DND-41 (cell line): ENCODE measurements at regions not wholly inside any gene's neighbourhood (a gene's known extent, or its start where the extent isn't known, plus 50 kb on each side); places are given as distances from the start of the nearest gene placed in this dataset.
A peak's percentile ranks its signal among the peaks of the same experiment; 100 is the strongest.
"Not testable (repeated sequence)": the region's sequence is repeated elsewhere in the genome, so short reads cannot be mapped to it uniquely, and the experiment has no call there.

ENCODE experiments used
- ATAC-seq: fragments of 200-7000 bp; cut with Tn5 transposase; 3 replicates; pipeline ENCODE4 v1.9.1; 2021; ENCODE audit warnings: low read depth; ENCODE audit not compliant: insufficient read depth
- DNase-seq: peaks from one replicate; pipeline ENCODE4 v3.0.0-alpha.2; 2020
- H2AFZ ChIP-seq: 2 replicates; pipeline ENCODE4 v1.6.0; 2012; ENCODE audit warnings: low read depth, low read length
- H3K27ac ChIP-seq: 2 replicates; pipeline ENCODE4 v1.5.1; 2012; ENCODE audit warnings: low read length, inconsistent platforms
- H3K27me3 ChIP-seq: fragments of 200-600 bp; sonication (generic); 2 replicates; pipeline ENCODE4 v1.6.0; 2012; ENCODE audit warnings: low read length, mild to moderate bottlenecking, inconsistent platforms; ENCODE audit not compliant: insufficient read depth, poor library complexity
- H3K36me3 ChIP-seq: 2 replicates; pipeline ENCODE4 v1.5.1; 2012; ENCODE audit warnings: low read length, inconsistent platforms; ENCODE audit not compliant: insufficient read depth
- H3K4me1 ChIP-seq: 2 replicates; pipeline ENCODE4 v1.5.1; 2012; ENCODE audit warnings: mild to moderate bottlenecking, low read length; ENCODE audit not compliant: insufficient read depth
- H3K4me2 ChIP-seq: 2 replicates; pipeline ENCODE4 v1.6.0; 2012; ENCODE audit warnings: mild to moderate bottlenecking, moderate library complexity, low read length, inconsistent platforms; ENCODE audit not compliant: insufficient read depth
- H3K4me3 ChIP-seq, 2 experiments: fragments of 200-600 bp in 1 of 2; shearing (Covaris generic) in 1 of 2; 2 replicates each; pipeline ENCODE4 v1.5.1; 2012 to 2016; ENCODE audit warnings: inconsistent platforms in 2 of 2, low read length in 2 of 2, mild to moderate bottlenecking in 2 of 2, low read depth in 1 of 2, moderate library complexity in 1 of 2
- H3K79me2 ChIP-seq: 2 replicates; pipeline ENCODE4 v1.6.0; 2012; ENCODE audit warnings: low read length, inconsistent platforms; ENCODE audit not compliant: insufficient read depth
- H3K9ac ChIP-seq: 2 replicates; pipeline ENCODE4 v1.6.0; 2012; ENCODE audit warnings: low read depth, mild to moderate bottlenecking, inconsistent platforms, low read length, moderate library complexity
- H3K9me3 ChIP-seq: 2 replicates; pipeline ENCODE4 v1.5.1; 2012; ENCODE audit warnings: low read length, moderate library complexity, mild to moderate bottlenecking, inconsistent platforms; ENCODE audit not compliant: insufficient read depth, severe bottlenecking
- H4K20me1 ChIP-seq: 2 replicates; pipeline ENCODE4 v1.6.0; 2012; ENCODE audit warnings: low read length; ENCODE audit not compliant: insufficient read depth
- CTCF ChIP-seq: IDR thresholded peaks from 2 replicates; pipeline ENCODE4 v1.5.1; 2012; ENCODE audit warnings: borderline replicate concordance, low read length, moderate library complexity, mild to moderate bottlenecking; ENCODE audit not compliant: poor library complexity, severe bottlenecking; ENCODE audit errors: extremely low read depth
- EZH2 ChIP-seq: IDR thresholded peaks from 3 replicates; pipeline ENCODE4 v1.6.1; 2012; ENCODE audit warnings: borderline replicate concordance, low read depth, mild to moderate bottlenecking, moderate library complexity, low read length, inconsistent platforms; ENCODE audit not compliant: severe bottlenecking

GRCh38 chr5:1638658-1639400 lies 115.1 kb upstream of the LPCAT1 start:
- peaks cover 10% of the 10 kb centered on the region for H3K4me1 ChIP-seq
- H3K27ac ChIP-seq: no peak overlapping the region
- no peak overlapping the region for H3K4me3 ChIP-seq
- H3K9me3 ChIP-seq: no peaks in the 10 kb centered on the region
- H2AFZ ChIP-seq: no peak overlapping the region
- no peaks in the 10 kb centered on the region for H3K79me2 ChIP-seq
- no peaks in the 10 kb centered on the region for H3K36me3 ChIP-seq
- no peak overlapping the region for H3K9ac ChIP-seq
- peaks cover 10% of the 10 kb centered on the region for H3K27me3 ChIP-seq
- DNase-seq (no peak), ATAC-seq (no peak)
- TF ChIP-seq CTCF (no peak), EZH2 (no peak)
- H3K4me2 ChIP-seq: no peak overlapping the region
- no peaks in the 10 kb centered on the region for H4K20me1 ChIP-seq

- TF ChIP-seq CTCF (no peak), EZH2 (no peak)
- Histone ChIP-seq H2AFZ (no peak overlapping the region), H3K9ac (no peak overlapping the region), H3K4me3 (no peak overlapping the region), H3K79me2 (no peaks in the 10 kb centered on the region; the same call in 1 of the 2 replicates), H3K4me2 (no peak overlapping the region), H3K27ac (no peak overlapping the region), H3K36me3 (no peaks in the 10 kb centered on the region), H3K4me1 (peaks cover 13% of the 10 kb centered on the region), H3K9me3 (no peaks in the 10 kb centered on the region), H4K20me1 (no peaks in the 10 kb centered on the region), H3K27me3 (peaks cover 4% of the 10 kb centered on the region)
- DNase-seq (no peak), ATAC-seq (no peak)
Observed at GRCh38 chr5:1637639-1638481, 114.1 kb upstream of the LPCAT1 start.

GRCh38 chr5:1636981-1637638 lies 113.3 kb upstream of the LPCAT1 start:
- H3K4me1 ChIP-seq: peaks cover 17% of the 10 kb centered on the region
- H3K27ac ChIP-seq: no peak overlapping the region
- no peaks in the 10 kb centered on the region for H3K36me3 ChIP-seq
- H4K20me1 ChIP-seq: no peaks in the 10 kb centered on the region
- no peak overlapping the region for H3K4me2 ChIP-seq
- DNase-seq (peak; percentile 17), ATAC-seq (no peak)
- no peak overlapping the region for H2AFZ ChIP-seq
- H3K9ac ChIP-seq: no peak overlapping the region
- no peak overlapping the region for H3K4me3 ChIP-seq
- H3K9me3 ChIP-seq: no peaks in the 10 kb centered on the region
- H3K27me3 ChIP-seq: no peaks in the 10 kb centered on the region
- TF ChIP-seq CTCF (no peak), EZH2 (no peak)
- peaks cover 2% of the 10 kb centered on the region; the same call in 1 of the 2 replicates for H3K79me2 ChIP-seq

GRCh38 chr5:1636208-1636770 lies 112.5 kb upstream of the LPCAT1 start:
- peaks cover 17% of the 10 kb centered on the region for H3K4me1 ChIP-seq
- H3K4me3 ChIP-seq, H3K79me2 ChIP-seq, H3K27me3 ChIP-seq, H3K9ac ChIP-seq, ATAC-seq, H3K36me3 ChIP-seq, DNase-seq, H3K4me2 ChIP-seq, H3K9me3 ChIP-seq, H4K20me1 ChIP-seq, H3K27ac ChIP-seq, H2AFZ ChIP-seq: not testable (repeated sequence)

- H3K27me3 ChIP-seq, H3K9me3 ChIP-seq, H2AFZ ChIP-seq, H3K36me3 ChIP-seq, H3K27ac ChIP-seq, H3K4me3 ChIP-seq, H3K4me2 ChIP-seq, H3K9ac ChIP-seq, DNase-seq, ATAC-seq, H4K20me1 ChIP-seq, H3K79me2 ChIP-seq: not testable (repeated sequence)
- H3K4me1 ChIP-seq: peaks cover 21% of the 10 kb centered on the region
Observed at GRCh38 chr5:1635477-1635876, 111.7 kb upstream of the LPCAT1 start.
